ENCODE measurements at regions not wholly inside any gene's neighbourhood (a gene's known extent, or its start where the extent isn't known, plus 50 kb on each side); places are given as distances from the start of the nearest gene placed in this dataset.
"Not testable (repeated sequence)": the region's sequence is repeated elsewhere in the genome, so short reads cannot be mapped to it uniquely, and the experiment has no call there.

DNA sequence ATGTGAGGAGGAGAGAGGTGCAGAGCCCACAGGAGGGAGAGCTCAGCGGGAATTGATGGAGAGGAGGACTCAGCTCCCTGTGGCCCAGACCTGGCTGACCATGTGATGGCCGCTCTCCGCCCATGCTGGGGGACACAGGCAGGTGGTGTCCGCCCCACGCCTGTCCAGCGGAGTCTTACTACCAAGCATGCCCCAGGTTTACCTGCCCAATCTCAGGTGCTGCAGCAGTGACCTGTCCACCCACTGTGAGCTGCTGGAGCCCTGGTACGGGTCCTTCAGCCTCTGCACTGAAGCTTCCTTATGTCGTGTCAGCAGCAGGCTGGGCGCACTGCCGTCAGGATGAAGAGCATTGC is 170.8 kb downstream of the RTP5 start:
- Histone ChIP-seq H3K4me3 (ENCODE audit: low read length) (no peak overlapping the region), H3K27ac (ENCODE audit: low read depth, low read length) (no peak overlapping the region), H3K27me3 (ENCODE audit: control insufficient read depth in 2 of 2, insufficient read depth in 2 of 2, low read length in 2 of 2) (no peaks in the 10 kb centered on the region), H3K4me1 (ENCODE audit: control insufficient read depth in 2 of 2, insufficient read depth in 2 of 2, low read length in 2 of 2) (no peaks in the 10 kb centered on the region), H3K36me3 (ENCODE audit: control insufficient read depth in 2 of 3, insufficient read depth in 3 of 3, low read length in 3 of 3) (no peaks in the 10 kb centered on the region), H3K9me3 (ENCODE audit: control insufficient read depth in 2 of 3, low read length in 3 of 3) (no peaks in the 10 kb centered on the region)
- peaks cover 0 to 3% (median 0%) of the 10 kb centered on the region in 5 donors for H3K36me3 Mint-ChIP-seq
- H3K4me3 Mint-ChIP-seq, result no peak overlapping the region
- H3K27ac Mint-ChIP-seq, result no peak overlapping the region
- no peak for ATAC-seq
- DNase-seq, result no peak
- ChIA-PET POLR2A (no interaction called here), CTCF (no interaction called here)
- intact Hi-C loops (cut with micrococcal nuclease), result no loop called here
- no peaks in the 10 kb centered on the region for H3K9me3 Mint-ChIP-seq
- H3K4me1 Mint-ChIP-seq, result peaks cover 0 to 7% (median 0%) of the 10 kb centered on the region in 7 donors
- peaks cover 14 to 35% (median 17%) of the 10 kb centered on the region in 5 donors for H3K27me3 Mint-ChIP-seq

DNA sequence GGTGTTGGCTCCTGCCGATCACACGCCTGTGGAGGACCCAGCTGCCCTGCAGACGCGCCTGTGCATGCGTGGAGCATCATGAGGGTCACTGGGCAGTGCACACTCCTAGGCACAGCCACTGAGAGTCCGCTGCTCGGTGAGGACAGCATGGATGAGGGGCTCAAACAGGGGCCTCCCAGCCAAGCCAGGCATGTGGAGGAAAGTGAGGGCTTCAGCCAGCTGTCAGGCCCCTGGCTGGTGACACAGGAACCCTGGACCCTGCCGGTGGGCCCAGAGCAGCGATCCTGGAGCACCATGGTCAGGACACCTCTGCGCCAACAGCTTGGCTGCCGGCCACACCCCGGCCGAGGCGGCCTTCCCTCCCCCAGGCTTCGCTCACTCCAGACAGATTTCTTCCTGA is 171.2 kb downstream of the RTP5 start:
- no peaks in the 10 kb centered on the region for H3K9me3 Mint-ChIP-seq
- CTCF ChIA-PET, result no interaction called here
- Histone ChIP-seq H3K36me3 (ENCODE audit: control insufficient read depth in 2 of 3, insufficient read depth in 3 of 3, low read length in 3 of 3) (no peaks in the 10 kb centered on the region), H3K9me3 (ENCODE audit: control insufficient read depth in 2 of 3, low read length in 3 of 3) (no peaks in the 10 kb centered on the region), H3K4me1 (ENCODE audit: control insufficient read depth in 2 of 2, insufficient read depth in 2 of 2, low read length in 2 of 2) (no peaks in the 10 kb centered on the region), H3K4me3 (ENCODE audit: low read length) (no peak overlapping the region), H3K27ac (ENCODE audit: low read depth, low read length) (no peak overlapping the region), H3K27me3 (ENCODE audit: control insufficient read depth in 2 of 2, insufficient read depth in 2 of 2, low read length in 2 of 2) (no peaks in the 10 kb centered on the region)
- ATAC-seq (no peak), DNase-seq (no peak)
- POLR2A ChIA-PET, result no interaction called here
- H3K36me3 Mint-ChIP-seq, result peaks cover 0 to 3% (median 0%) of the 10 kb centered on the region in 5 donors
- peaks cover 0 to 7% (median 0%) of the 10 kb centered on the region in 7 donors for H3K4me1 Mint-ChIP-seq
- intact Hi-C loops (cut with micrococcal nuclease), result no loop called here
- H3K27me3 Mint-ChIP-seq, result peaks cover 14 to 35% (median 17%) of the 10 kb centered on the region in 5 donors
- H3K27ac Mint-ChIP-seq, result no peak overlapping the region
- H3K4me3 Mint-ChIP-seq, result no peak overlapping the region

DNA sequence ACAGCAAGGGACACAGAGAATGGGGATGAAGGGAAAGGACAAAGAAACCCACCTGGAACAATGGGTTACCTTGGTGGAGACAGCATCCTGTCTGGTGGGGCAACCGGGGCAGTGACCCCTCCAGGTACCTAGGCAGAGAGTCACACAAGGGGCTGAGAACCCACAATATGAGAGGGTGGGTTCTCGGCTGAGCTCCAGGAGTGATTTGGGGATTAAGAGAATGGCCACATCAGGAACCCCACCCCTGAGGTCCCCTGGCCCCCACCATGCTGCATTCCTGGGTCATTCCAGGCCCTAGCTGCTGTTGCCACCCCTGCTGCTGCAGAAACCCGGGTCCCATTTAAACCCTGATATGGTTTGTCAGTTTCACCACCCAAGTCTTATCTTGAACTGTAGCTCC is 172.3 kb downstream of the RTP5 start:
- H3K27ac ChIP-seq (ENCODE audit: low read depth, low read length), result no peak overlapping the region

DNA sequence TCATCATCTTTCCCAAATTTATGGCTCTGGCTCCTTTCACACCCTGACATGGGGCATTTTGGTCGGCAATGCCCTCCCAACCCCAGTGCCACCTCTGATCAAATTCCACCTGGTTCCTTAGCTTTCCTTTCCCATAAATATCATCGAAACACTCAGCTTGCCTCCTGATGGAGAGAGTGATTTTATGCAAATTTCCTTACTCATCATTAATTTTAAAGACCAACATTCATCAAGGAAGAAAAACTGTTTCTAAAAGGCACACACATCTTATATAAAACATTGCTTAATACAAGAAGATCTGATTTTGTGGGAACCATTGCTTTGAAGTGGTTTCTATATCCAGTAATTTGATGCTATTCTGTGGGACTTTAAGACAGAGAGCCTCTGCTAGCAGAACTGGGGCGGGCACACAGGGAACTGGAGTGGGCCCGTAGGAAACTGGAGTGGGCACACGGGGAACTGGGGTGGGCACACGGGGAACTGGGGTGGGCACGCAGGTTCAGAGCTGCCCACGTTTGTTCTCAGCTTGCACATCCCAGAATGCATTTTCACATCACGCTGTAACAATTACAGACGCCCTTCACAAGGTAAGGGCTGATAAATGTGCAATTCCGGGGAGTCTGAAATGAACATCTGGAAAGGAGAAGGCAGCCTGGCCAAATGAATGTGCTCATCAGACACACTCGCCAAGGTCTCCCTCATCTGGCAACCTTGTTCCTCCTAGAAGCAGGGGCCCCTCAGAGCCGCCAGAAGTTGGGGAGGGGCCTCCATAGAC is 174.2 kb downstream of the RTP5 start:
- no peak overlapping the region for H3K4me3 Mint-ChIP-seq

More for the DNA sequence above, 172.3 kb downstream of the RTP5 start:
- no peaks in the 10 kb centered on the region for H3K36me3 ChIP-seq (ENCODE audit: control insufficient read depth in 2 of 3, insufficient read depth in 3 of 3, low read length in 3 of 3)
- H3K27me3 Mint-ChIP-seq, result peaks cover 14 to 39% (median 17%) of the 10 kb centered on the region in 5 donors
- no peaks in the 10 kb centered on the region for H3K4me1 ChIP-seq (ENCODE audit: control insufficient read depth in 2 of 2, insufficient read depth in 2 of 2, low read length in 2 of 2)
- DNase-seq (peak in 1 of 9 donors; percentile 11), ATAC-seq (no peak)
- CTCF ChIA-PET, result no interaction called here
- H3K4me1 Mint-ChIP-seq, result peaks cover 0 to 13% (median 3%) of the 10 kb centered on the region in 7 donors
- no peaks in the 10 kb centered on the region for H3K27me3 ChIP-seq (ENCODE audit: control insufficient read depth in 2 of 2, insufficient read depth in 2 of 2, low read length in 2 of 2)
- H3K4me3 Mint-ChIP-seq, result no peak overlapping the region
- H3K9me3 ChIP-seq (ENCODE audit: control insufficient read depth in 2 of 3, low read length in 3 of 3), result no peaks in the 10 kb centered on the region
- intact Hi-C loops (cut with micrococcal nuclease), result no loop called here
- no peak overlapping the region for H3K4me3 ChIP-seq (ENCODE audit: low read length)
- peaks cover 0 to 5% (median 0%) of the 10 kb centered on the region in 5 donors for H3K36me3 Mint-ChIP-seq
- POLR2A ChIA-PET, result no interaction called here
- peak overlapping the region in 1 of 9 donors; percentile 66 for H3K27ac Mint-ChIP-seq
- H3K9me3 Mint-ChIP-seq, result peaks cover 0 to 4% (median 0%) of the 10 kb centered on the region in 11 donors

DNA sequence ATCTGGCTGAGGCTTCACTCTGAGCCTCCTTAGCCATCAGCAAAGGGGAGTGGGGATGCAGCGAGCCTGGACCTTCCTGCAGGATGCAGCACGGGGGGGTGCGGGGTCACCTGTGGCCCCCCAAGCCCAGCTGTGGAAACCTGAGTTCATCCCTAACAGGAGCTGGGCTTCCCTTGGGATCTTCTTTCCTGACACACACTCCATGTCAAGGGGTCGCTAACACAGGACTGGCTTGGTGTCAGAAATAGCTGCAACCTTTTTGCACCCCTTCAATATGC is 174.7 kb downstream of the RTP5 start:
- Histone ChIP-seq H3K4me3 (ENCODE audit: low read length) (no peak overlapping the region), H3K27me3 (ENCODE audit: control insufficient read depth in 2 of 2, insufficient read depth in 2 of 2, low read length in 2 of 2) (no peaks in the 10 kb centered on the region), H3K27ac (ENCODE audit: low read depth, low read length) (no peak overlapping the region), H3K36me3 (ENCODE audit: control insufficient read depth in 2 of 3, insufficient read depth in 3 of 3, low read length in 3 of 3) (no peaks in the 10 kb centered on the region), H3K4me1 (ENCODE audit: control insufficient read depth in 2 of 2, insufficient read depth in 2 of 2, low read length in 2 of 2) (no peaks in the 10 kb centered on the region), H3K9me3 (ENCODE audit: control insufficient read depth in 2 of 3, low read length in 3 of 3) (no peaks in the 10 kb centered on the region)
- CTCF ChIA-PET, result no interaction called here
- POLR2A ChIA-PET, result no interaction called here
- H3K36me3 Mint-ChIP-seq, result peaks cover 0 to 6% (median 2%) of the 10 kb centered on the region in 5 donors
- ATAC-seq, result no peak
- H3K27me3 Mint-ChIP-seq, result peaks cover 21 to 46% (median 23%) of the 10 kb centered on the region in 5 donors
- H3K9me3 Mint-ChIP-seq, result peaks cover 0 to 6% (median 0%) of the 10 kb centered on the region in 11 donors
- H3K4me3 Mint-ChIP-seq, result no peak overlapping the region
- peaks cover 0 to 6% (median 2%) of the 10 kb centered on the region in 7 donors for H3K4me1 Mint-ChIP-seq
- peak overlapping the region in 2 of 9 donors; percentile 56 to 75 for H3K27ac Mint-ChIP-seq
- no peak for DNase-seq
- intact Hi-C loops (cut with micrococcal nuclease), result no loop called here

More for the DNA sequence above, 174.2 kb downstream of the RTP5 start:
- POLR2A ChIA-PET, result interaction anchor here (0.6 kb wide), 1 partner anchor 8 kb away, joined by 3 read pairs; no protein-coding TSS in a partner anchor
- no peaks in the 10 kb centered on the region for H3K4me1 ChIP-seq (ENCODE audit: control insufficient read depth in 2 of 2, insufficient read depth in 2 of 2, low read length in 2 of 2)
- Mint-ChIP-seq H3K27ac (no peak overlapping the region), H3K27me3 (peaks cover 21 to 43% (median 23%) of the 10 kb centered on the region in 5 donors), H3K9me3 (peaks cover 0 to 4% (median 0%) of the 10 kb centered on the region in 11 donors), H3K4me1 (peaks cover 0 to 6% (median 2%) of the 10 kb centered on the region in 7 donors), H3K36me3 (peaks cover 0 to 6% (median 2%) of the 10 kb centered on the region in 5 donors)
- no peaks in the 10 kb centered on the region for H3K9me3 ChIP-seq (ENCODE audit: control insufficient read depth in 2 of 3, low read length in 3 of 3)
- no peak for ATAC-seq
- no peaks in the 10 kb centered on the region for H3K27me3 ChIP-seq (ENCODE audit: control insufficient read depth in 2 of 2, insufficient read depth in 2 of 2, low read length in 2 of 2)
- H3K36me3 ChIP-seq (ENCODE audit: control insufficient read depth in 2 of 3, insufficient read depth in 3 of 3, low read length in 3 of 3), result no peaks in the 10 kb centered on the region
- DNase-seq, result peak in 1 of 9 donors; percentile 10
- CTCF ChIA-PET, result interaction anchor here (0.7 kb wide), 1 partner anchor 19 kb away, joined by 4 read pairs; no protein-coding TSS in a partner anchor
- intact Hi-C loops (cut with micrococcal nuclease), result no loop called here
- H3K4me3 ChIP-seq (ENCODE audit: low read length), result no peak overlapping the region
- H3K27ac ChIP-seq (ENCODE audit: low read depth, low read length), result no peak overlapping the region

DNA sequence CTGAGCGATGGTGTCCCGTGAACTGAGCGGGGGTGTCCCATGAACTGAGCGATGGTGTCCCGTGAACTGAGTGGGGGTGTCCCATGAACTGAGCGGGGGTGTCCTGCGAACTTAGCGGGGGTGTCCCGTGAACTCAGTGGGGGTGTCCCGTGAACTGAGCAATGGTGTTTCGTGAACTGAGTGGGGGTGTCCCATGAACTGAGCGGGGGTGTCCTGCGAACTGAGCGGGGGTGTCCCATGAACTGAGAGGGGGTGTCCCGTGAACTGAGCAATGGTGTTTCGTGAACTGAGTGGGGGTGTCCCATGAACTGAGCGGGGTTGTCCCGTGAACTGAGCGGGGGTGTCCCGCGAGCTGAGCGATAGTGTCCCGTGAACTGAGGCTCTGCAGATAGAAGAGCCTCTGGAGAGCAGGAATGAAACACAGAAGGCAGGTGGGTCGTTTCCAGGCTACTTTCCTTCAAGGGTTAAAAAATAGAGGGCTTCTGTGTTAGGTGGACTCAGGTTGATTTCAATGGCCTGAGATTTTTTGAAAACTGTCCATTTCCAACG is 176.1 kb downstream of the RTP5 start:
- CTCF ChIA-PET; DNase-seq; H3K4me3 ChIP-seq (ENCODE audit: low read length); H3K27ac ChIP-seq (ENCODE audit: low read depth, low read length); H3K27ac Mint-ChIP-seq; POLR2A ChIA-PET; H3K36me3 Mint-ChIP-seq; H3K4me1 ChIP-seq (ENCODE audit: control insufficient read depth in 2 of 2, insufficient read depth in 2 of 2, low read length in 2 of 2); H3K9me3 ChIP-seq (ENCODE audit: control insufficient read depth in 2 of 3, low read length in 3 of 3); H3K36me3 ChIP-seq (ENCODE audit: control insufficient read depth in 2 of 3, insufficient read depth in 3 of 3, low read length in 3 of 3); H3K9me3 Mint-ChIP-seq; ATAC-seq; intact Hi-C loops (cut with micrococcal nuclease); H3K4me1 Mint-ChIP-seq; H3K27me3 ChIP-seq (ENCODE audit: control insufficient read depth in 2 of 2, insufficient read depth in 2 of 2, low read length in 2 of 2): not testable (repeated sequence)
- peak overlapping the region in 2 of 10 donors; percentile 4 to 84 for H3K4me3 Mint-ChIP-seq
- H3K27me3 Mint-ChIP-seq, result peaks cover 21 to 46% (median 23%) of the 10 kb centered on the region in 5 donors
